ENCODE measurements at regions not wholly inside any gene's neighbourhood (a gene's known extent, or its start where the extent isn't known, plus 50 kb on each side); places are given as distances from the start of the nearest gene placed in this dataset.

DNA sequence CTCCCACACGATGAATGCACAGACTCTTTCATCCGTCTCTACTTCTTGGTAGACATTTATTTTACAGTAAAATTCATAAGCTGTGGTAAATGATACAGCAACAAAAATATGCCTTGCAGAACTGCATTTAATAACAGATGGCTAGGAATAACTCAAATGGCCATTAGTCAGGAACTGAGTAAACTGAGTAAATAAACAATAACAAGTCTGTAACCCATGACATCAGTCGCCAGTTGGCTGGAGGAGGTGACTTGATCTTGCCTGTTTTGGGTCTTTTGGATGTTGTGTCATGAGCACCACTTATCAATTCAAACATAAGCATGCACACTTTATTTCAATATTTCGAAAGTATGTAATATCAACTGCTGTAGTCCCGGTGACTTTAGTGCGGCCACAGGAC, 632.6 kb upstream of the ARGLU1 start:
- no peak for TF ChIP-seq SIN3A (IDR thresholded peaks at IDR 0.05; ENCODE audit: borderline replicate concordance, low read depth, low read length)
- TF ChIP-seq, protein P1, sequence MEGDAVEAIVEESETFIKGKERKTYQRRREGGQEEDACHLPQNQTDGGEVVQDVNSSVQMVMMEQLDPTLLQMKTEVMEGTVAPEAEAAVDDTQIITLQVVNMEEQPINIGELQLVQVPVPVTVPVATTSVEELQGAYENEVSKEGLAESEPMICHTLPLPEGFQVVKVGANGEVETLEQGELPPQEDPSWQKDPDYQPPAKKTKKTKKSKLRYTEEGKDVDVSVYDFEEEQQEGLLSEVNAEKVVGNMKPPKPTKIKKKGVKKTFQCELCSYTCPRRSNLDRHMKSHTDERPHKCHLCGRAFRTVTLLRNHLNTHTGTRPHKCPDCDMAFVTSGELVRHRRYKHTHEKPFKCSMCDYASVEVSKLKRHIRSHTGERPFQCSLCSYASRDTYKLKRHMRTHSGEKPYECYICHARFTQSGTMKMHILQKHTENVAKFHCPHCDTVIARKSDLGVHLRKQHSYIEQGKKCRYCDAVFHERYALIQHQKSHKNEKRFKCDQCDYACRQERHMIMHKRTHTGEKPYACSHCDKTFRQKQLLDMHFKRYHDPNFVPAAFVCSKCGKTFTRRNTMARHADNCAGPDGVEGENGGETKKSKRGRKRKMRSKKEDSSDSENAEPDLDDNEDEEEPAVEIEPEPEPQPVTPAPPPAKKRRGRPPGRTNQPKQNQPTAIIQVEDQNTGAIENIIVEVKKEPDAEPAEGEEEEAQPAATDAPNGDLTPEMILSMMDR (IDR thresholded peaks at IDR 0.05), result no peak
- TF ChIP-seq, protein P2, sequence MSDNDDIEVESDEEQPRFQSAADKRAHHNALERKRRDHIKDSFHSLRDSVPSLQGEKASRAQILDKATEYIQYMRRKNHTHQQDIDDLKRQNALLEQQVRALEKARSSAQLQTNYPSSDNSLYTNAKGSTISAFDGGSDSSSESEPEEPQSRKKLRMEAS (IDR thresholded peaks at IDR 0.05; ENCODE audit: low read depth), result no peak
